ENCODE measurements at regions not wholly inside any gene's neighbourhood (a gene's known extent, or its start where the extent isn't known, plus 50 kb on each side); places are given as distances from the start of the nearest gene placed in this dataset.

GRCh38 chr3:187989575-187990153 lies 164.3 kb upstream of the LPP start:
- DNase-seq (ENCODE audit: low read depth) = no peak
- TF ChIP-seq, protein P1, sequence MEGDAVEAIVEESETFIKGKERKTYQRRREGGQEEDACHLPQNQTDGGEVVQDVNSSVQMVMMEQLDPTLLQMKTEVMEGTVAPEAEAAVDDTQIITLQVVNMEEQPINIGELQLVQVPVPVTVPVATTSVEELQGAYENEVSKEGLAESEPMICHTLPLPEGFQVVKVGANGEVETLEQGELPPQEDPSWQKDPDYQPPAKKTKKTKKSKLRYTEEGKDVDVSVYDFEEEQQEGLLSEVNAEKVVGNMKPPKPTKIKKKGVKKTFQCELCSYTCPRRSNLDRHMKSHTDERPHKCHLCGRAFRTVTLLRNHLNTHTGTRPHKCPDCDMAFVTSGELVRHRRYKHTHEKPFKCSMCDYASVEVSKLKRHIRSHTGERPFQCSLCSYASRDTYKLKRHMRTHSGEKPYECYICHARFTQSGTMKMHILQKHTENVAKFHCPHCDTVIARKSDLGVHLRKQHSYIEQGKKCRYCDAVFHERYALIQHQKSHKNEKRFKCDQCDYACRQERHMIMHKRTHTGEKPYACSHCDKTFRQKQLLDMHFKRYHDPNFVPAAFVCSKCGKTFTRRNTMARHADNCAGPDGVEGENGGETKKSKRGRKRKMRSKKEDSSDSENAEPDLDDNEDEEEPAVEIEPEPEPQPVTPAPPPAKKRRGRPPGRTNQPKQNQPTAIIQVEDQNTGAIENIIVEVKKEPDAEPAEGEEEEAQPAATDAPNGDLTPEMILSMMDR (IDR thresholded peaks at IDR 0.05; ENCODE audit: insufficient read depth, low read depth, low read length, missing control alignments) = no peak
- H3K4me3 ChIP-seq (ENCODE audit: low read length) = no peak overlapping the region

DNA sequence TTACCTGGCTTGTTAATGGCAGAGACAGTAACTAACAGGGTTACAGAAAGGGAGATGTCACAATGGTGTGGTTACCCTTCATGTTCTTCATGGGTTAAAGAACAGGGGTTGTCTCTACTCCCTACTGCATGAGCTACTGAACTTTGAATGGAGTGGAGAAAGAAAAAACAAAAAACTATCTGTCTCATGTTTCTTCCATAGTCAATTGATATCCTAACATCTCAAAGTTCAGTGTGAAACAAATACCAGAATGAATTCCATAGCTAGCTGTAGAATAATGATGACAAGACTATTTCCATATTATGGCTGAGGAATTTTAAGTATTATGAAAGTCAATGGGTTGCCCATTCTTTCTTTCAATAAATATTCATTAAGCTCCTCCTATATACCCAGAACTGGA lies 161.3 kb upstream of the LPP start:
- no peak overlapping the region for H3K4me3 ChIP-seq (ENCODE audit: low read length)
- TF ChIP-seq, protein P1 (IDR thresholded peaks at IDR 0.05; ENCODE audit: insufficient read depth, low read depth, low read length, missing control alignments) = no peak
- DNase-seq (ENCODE audit: low read depth) = no peak

GRCh38 chr3:187994221-187995042 lies 159.5 kb upstream of the LPP start:
- no peak overlapping the region for H3K4me3 ChIP-seq (ENCODE audit: low read length)

GRCh38 chr3:187995043-187995400 lies 158.9 kb upstream of the LPP start:
- no peak for DNase-seq (ENCODE audit: low read depth)
- H3K4me3 ChIP-seq (ENCODE audit: low read length) = no peak overlapping the region
- TF ChIP-seq, protein P1 (IDR thresholded peaks at IDR 0.05; ENCODE audit: insufficient read depth, low read depth, low read length, missing control alignments) = no peak

More at GRCh38 chr3:187994221-187995042, 159.5 kb upstream of the LPP start:
- DNase-seq (ENCODE audit: low read depth) = peak; percentile 22
- TF ChIP-seq, protein P1 (IDR thresholded peaks at IDR 0.05; ENCODE audit: insufficient read depth, low read depth, low read length, missing control alignments) = no peak

GRCh38 chr3:187995667-187996066 lies 158.3 kb upstream of the LPP start:
- TF ChIP-seq, protein P1 (IDR thresholded peaks at IDR 0.05; ENCODE audit: insufficient read depth, low read depth, low read length, missing control alignments) = no peak
- H3K4me3 ChIP-seq (ENCODE audit: low read length) = no peak overlapping the region
- no peak for DNase-seq (ENCODE audit: low read depth)

GRCh38 chr3:187996609-187997008 lies 157.3 kb upstream of the LPP start:
- H3K4me3 ChIP-seq (ENCODE audit: low read length) = no peak overlapping the region
- TF ChIP-seq, protein P1 (IDR thresholded peaks at IDR 0.05; ENCODE audit: insufficient read depth, low read depth, low read length, missing control alignments) = no peak
- DNase-seq (ENCODE audit: low read depth) = no peak
